Activated T-helper 2 cell treated with anti-CD3 and anti-CD28 coated beads, Interferon-gamma antibody, Interleukin-2, Interleukin-4, amounts not matched to agents 10 μg/mL and 5 μg/mL and 100 μg/mL, durations not matched to agents 14 hours and 24 hours and 36 hours (primary cell): ENCODE measurements at regions not wholly inside any gene's neighbourhood (a gene's known extent, or its start where the extent isn't known, plus 50 kb on each side); places are given as distances from the start of the nearest gene placed in this dataset.
"Not testable (repeated sequence)": the region's sequence is repeated elsewhere in the genome, so short reads cannot be mapped to it uniquely, and the experiment has no call there.

Experiments
- DNase-seq: peaks from one replicate; pipeline ENCODE4 v3.0.0; 2021; ENCODE audit warnings: low spot score
- H3K27ac Mint-ChIP-seq: one replicate; pipeline ENCODE4 v1.8.0; 2021; ENCODE audit warnings: mixed read lengths
- H3K27me3 Mint-ChIP-seq: one replicate; pipeline ENCODE4 v1.8.0; 2021; ENCODE audit warnings: low read depth, mixed read lengths
- H3K36me3 Mint-ChIP-seq: one replicate; pipeline ENCODE4 v1.8.0; 2021; ENCODE audit warnings: low read depth, mixed read lengths
- H3K4me1 Mint-ChIP-seq: one replicate; pipeline ENCODE4 v1.8.0; 2021; ENCODE audit warnings: low read depth, mixed read lengths
- H3K4me3 Mint-ChIP-seq: one replicate; pipeline ENCODE4 v1.8.0; 2021; ENCODE audit warnings: low read depth, mild to moderate bottlenecking, moderate library complexity, mixed read lengths
- H3K9me3 Mint-ChIP-seq: one replicate; pipeline ENCODE4 v1.8.0; 2021; ENCODE audit warnings: mixed read lengths
- intact Hi-C: fragments of 100-400 bp; cut with micrococcal nuclease; formaldehyde crosslinking; loops from one replicate; pipeline ENCODE4 v1.15.1; 2023

- DNase-seq, result no peak
- no peaks in the 10 kb centered on the region for H3K27me3 Mint-ChIP-seq
- no peak overlapping the region for H3K4me3 Mint-ChIP-seq
- H3K9me3 Mint-ChIP-seq, result no peaks in the 10 kb centered on the region
- no peaks in the 10 kb centered on the region for H3K4me1 Mint-ChIP-seq
- intact Hi-C loops, result no loop called here
- no peaks in the 10 kb centered on the region for H3K36me3 Mint-ChIP-seq
- no peak overlapping the region for H3K27ac Mint-ChIP-seq
Observed at GRCh38 chr6:153984811-153985210, 54.2 kb upstream of the OPRM1 start.

GRCh38 chr6:153980171-153980570 lies 58.9 kb upstream of the OPRM1 start:
- no peaks in the 10 kb centered on the region for H3K9me3 Mint-ChIP-seq

GRCh38 chr6:153978911-153979548 lies 60.0 kb upstream of the OPRM1 start:
- H3K27me3 Mint-ChIP-seq, H3K27ac Mint-ChIP-seq, intact Hi-C loops, DNase-seq, H3K4me3 Mint-ChIP-seq, H3K36me3 Mint-ChIP-seq, H3K4me1 Mint-ChIP-seq, H3K9me3 Mint-ChIP-seq: not testable (repeated sequence)

More at GRCh38 chr6:153980171-153980570, 58.9 kb upstream of the OPRM1 start:
- Mint-ChIP-seq H3K27ac (no peak overlapping the region), H3K36me3 (no peaks in the 10 kb centered on the region), H3K4me1 (peaks cover 2% of the 10 kb centered on the region), H3K27me3 (no peaks in the 10 kb centered on the region), H3K4me3 (no peak overlapping the region)
- intact Hi-C loops, result no loop called here
- DNase-seq, result no peak

- peaks cover 2% of the 10 kb centered on the region for H3K4me1 Mint-ChIP-seq
- no peak overlapping the region for H3K4me3 Mint-ChIP-seq
- H3K36me3 Mint-ChIP-seq, result no peaks in the 10 kb centered on the region
- no peaks in the 10 kb centered on the region for H3K9me3 Mint-ChIP-seq
- H3K27me3 Mint-ChIP-seq, result no peaks in the 10 kb centered on the region
- intact Hi-C loops, result no loop called here
- DNase-seq, result no peak
- no peak overlapping the region for H3K27ac Mint-ChIP-seq
Observed at GRCh38 chr6:153976921-153977693, 61.9 kb upstream of the OPRM1 start.

GRCh38 chr6:153966001-153966400 lies 73.0 kb upstream of the OPRM1 start:
- H3K9me3 Mint-ChIP-seq, result no peaks in the 10 kb centered on the region

GRCh38 chr6:153963352-153963751 lies 75.7 kb upstream of the OPRM1 start:
- no peak overlapping the region for H3K27ac Mint-ChIP-seq

More at GRCh38 chr6:153966001-153966400, 73.0 kb upstream of the OPRM1 start:
- Mint-ChIP-seq H3K36me3 (no peaks in the 10 kb centered on the region), H3K27ac (no peak overlapping the region), H3K4me3 (no peak overlapping the region), H3K4me1 (peaks cover 2% of the 10 kb centered on the region), H3K27me3 (no peaks in the 10 kb centered on the region)
- DNase-seq, result no peak
- intact Hi-C loops, result no loop called here

GRCh38 chr6:153962555-153962954 lies 76.5 kb upstream of the OPRM1 start:
- H3K36me3 Mint-ChIP-seq, result no peaks in the 10 kb centered on the region
- H3K4me3 Mint-ChIP-seq, result no peak overlapping the region
- H3K9me3 Mint-ChIP-seq, result no peaks in the 10 kb centered on the region
- no peak overlapping the region for H3K27ac Mint-ChIP-seq
- H3K27me3 Mint-ChIP-seq, result no peaks in the 10 kb centered on the region
- peaks cover 2% of the 10 kb centered on the region for H3K4me1 Mint-ChIP-seq
- DNase-seq, result no peak
- intact Hi-C loops, result no loop called here

More at GRCh38 chr6:153963352-153963751, 75.7 kb upstream of the OPRM1 start:
- Mint-ChIP-seq H3K4me1 (peaks cover 2% of the 10 kb centered on the region), H3K36me3 (no peaks in the 10 kb centered on the region), H3K4me3 (no peak overlapping the region), H3K9me3 (no peaks in the 10 kb centered on the region), H3K27me3 (no peaks in the 10 kb centered on the region)
- DNase-seq, result no peak
- intact Hi-C loops, result no loop called here

GRCh38 chr6:153960741-153961140 lies 78.3 kb upstream of the OPRM1 start:
- Mint-ChIP-seq H3K27ac (no peak overlapping the region), H3K4me1 (no peaks in the 10 kb centered on the region), H3K4me3 (no peak overlapping the region), H3K9me3 (no peaks in the 10 kb centered on the region), H3K27me3 (no peaks in the 10 kb centered on the region), H3K36me3 (no peaks in the 10 kb centered on the region)
- no peak for DNase-seq
- intact Hi-C loops, result no loop called here

GRCh38 chr6:153960281-153960680 lies 78.8 kb upstream of the OPRM1 start:
- DNase-seq, result no peak
- Mint-ChIP-seq H3K4me3 (no peak overlapping the region), H3K4me1 (no peaks in the 10 kb centered on the region), H3K27me3 (no peaks in the 10 kb centered on the region), H3K27ac (no peak overlapping the region), H3K9me3 (no peaks in the 10 kb centered on the region), H3K36me3 (no peaks in the 10 kb centered on the region)
- intact Hi-C loops, result no loop called here

- intact Hi-C loops, result no loop called here
- no peak for DNase-seq
- H3K4me1 Mint-ChIP-seq, result no peaks in the 10 kb centered on the region
Observed at GRCh38 chr6:153959276-153959675, 79.8 kb upstream of the OPRM1 start.

GRCh38 chr6:153958860-153959259 lies 80.2 kb upstream of the OPRM1 start:
- intact Hi-C loops, result no loop called here
- no peaks in the 10 kb centered on the region for H3K4me1 Mint-ChIP-seq
- no peak overlapping the region for H3K4me3 Mint-ChIP-seq
- H3K9me3 Mint-ChIP-seq, result no peaks in the 10 kb centered on the region
- H3K36me3 Mint-ChIP-seq, result no peaks in the 10 kb centered on the region
- no peaks in the 10 kb centered on the region for H3K27me3 Mint-ChIP-seq
- H3K27ac Mint-ChIP-seq, result no peak overlapping the region
- no peak for DNase-seq

More at GRCh38 chr6:153959276-153959675, 79.8 kb upstream of the OPRM1 start:
- Mint-ChIP-seq H3K27me3 (no peaks in the 10 kb centered on the region), H3K27ac (no peak overlapping the region), H3K9me3 (no peaks in the 10 kb centered on the region), H3K36me3 (no peaks in the 10 kb centered on the region), H3K4me3 (no peak overlapping the region)

GRCh38 chr6:153957394-153957793 lies 81.6 kb upstream of the OPRM1 start:
- H3K4me1 Mint-ChIP-seq, result no peaks in the 10 kb centered on the region
- H3K4me3 Mint-ChIP-seq, result no peak overlapping the region
- no peaks in the 10 kb centered on the region for H3K9me3 Mint-ChIP-seq
- H3K27me3 Mint-ChIP-seq, result no peaks in the 10 kb centered on the region
- no peak for DNase-seq
- intact Hi-C loops, result no loop called here
- no peak overlapping the region for H3K27ac Mint-ChIP-seq
- no peaks in the 10 kb centered on the region for H3K36me3 Mint-ChIP-seq

GRCh38 chr6:153956808-153957207 lies 82.2 kb upstream of the OPRM1 start:
- intact Hi-C loops, result no loop called here
- no peak for DNase-seq
- Mint-ChIP-seq H3K9me3 (no peaks in the 10 kb centered on the region), H3K4me1 (no peaks in the 10 kb centered on the region), H3K36me3 (no peaks in the 10 kb centered on the region), H3K4me3 (no peak overlapping the region), H3K27me3 (no peaks in the 10 kb centered on the region), H3K27ac (no peak overlapping the region)
